A549 (cell line): ENCODE measurements at regions not wholly inside any gene's neighbourhood (a gene's known extent, or its start where the extent isn't known, plus 50 kb on each side); places are given as distances from the start of the nearest gene placed in this dataset.

Experiments used
- POLR2A ChIP-seq: IDR thresholded peaks from 2 replicates; pipeline ENCODE4 v1.6.1; 2012; ENCODE audit warnings: mild to moderate bottlenecking, low read length
- RAD21 ChIP-seq, 2 experiments: fragments of >200 bp in 1 of 2; sonication (Bioruptor Twin) in 1 of 2; formaldehyde crosslinking in 1 of 2; IDR thresholded peaks in 1 of 2; conservative IDR thresholded peaks in 1 of 2; 2 replicates in 1 of 2; 3 replicates in 1 of 2; pipeline ENCODE4 v1.6.1; 2012 to 2018; ENCODE audit warnings: inconsistent platforms in 1 of 2
- TF ChIP-seq, protein P1 (sequence below): IDR thresholded peaks from 2 replicates; pipeline ENCODE4 v1.6.1; 2012

DNA sequence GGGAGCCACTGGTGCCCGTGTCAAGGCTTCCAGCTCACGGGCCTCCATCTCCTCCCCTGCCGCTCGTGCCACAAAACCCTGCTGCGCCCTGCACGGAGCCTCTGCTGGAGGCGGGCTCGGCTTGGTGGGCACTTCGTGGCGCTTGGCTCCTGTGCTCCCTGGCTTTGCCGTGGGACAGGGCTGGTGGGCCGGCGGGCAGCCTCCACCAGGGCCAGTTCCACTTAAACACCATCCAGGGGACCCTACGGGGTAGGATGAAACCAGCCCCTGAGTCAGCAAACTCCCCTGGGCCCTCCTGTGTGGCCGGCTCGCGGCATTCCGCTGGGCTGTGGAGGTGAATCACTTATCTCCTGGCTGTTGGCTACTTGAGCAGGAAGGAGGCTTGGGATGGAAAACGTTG lies 1304.6 kb downstream of the BRD1 start:
- TF ChIP-seq RAD21 (conservative IDR thresholded peaks at IDR 0.05 in 1 of 2, IDR thresholded peaks at IDR 0.05 in 1 of 2) (no peak), POLR2A (no peak)
- TF ChIP-seq, protein P1, sequence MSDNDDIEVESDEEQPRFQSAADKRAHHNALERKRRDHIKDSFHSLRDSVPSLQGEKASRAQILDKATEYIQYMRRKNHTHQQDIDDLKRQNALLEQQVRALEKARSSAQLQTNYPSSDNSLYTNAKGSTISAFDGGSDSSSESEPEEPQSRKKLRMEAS = no peak
